HEK293 (cell line): ENCODE measurements at regions not wholly inside any gene's neighbourhood (a gene's known extent, or its start where the extent isn't known, plus 50 kb on each side); places are given as distances from the start of the nearest gene placed in this dataset.
A peak's percentile ranks its signal among the peaks of the same experiment; 100 is the strongest.

Source experiments
- CTCF ChIA-PET: fragments of 350-600 bp; formaldehyde crosslinking; extraction: SDS; loops from one replicate; lab custom pipeline; 2021; ENCODE audit warnings: antibody characterized with exemption; lab: Yijun Ruan, JAX
- POLR2A ChIA-PET: fragments of 300-600 bp; formaldehyde crosslinking; extraction: SDS; loops from one replicate; lab custom pipeline; 2020; ENCODE audit warnings: antibody characterized with exemption, inconsistent platforms; lab: Yijun Ruan, JAX
- H3K27ac ChIP-seq: fragments of 200-500 bp; sonication (Bioruptor generic); 2 replicates; pipeline ENCODE4 v1.5.1; 2014; ENCODE audit warnings: low read depth, low read length, control low read depth, inconsistent platforms; ENCODE audit errors: extremely low read depth
- H3K36me3 ChIP-seq, 2 experiments: fragments of 200-500 bp in 1 of 2; sonication (Bioruptor generic) in 1 of 2; 1 replicate in 1 of 2; 2 replicates in 1 of 2; pipeline ENCODE4 v1.5.1; 2014 to 2017; ENCODE audit warnings: inconsistent platforms in 2 of 2, low read length in 2 of 2; ENCODE audit not compliant: control insufficient read depth in 2 of 2, insufficient read depth in 1 of 2
- H3K4me1 ChIP-seq: fragments of 200-500 bp; sonication (Bioruptor generic); 2 replicates; pipeline ENCODE4 v1.5.1; 2014; ENCODE audit warnings: mild to moderate bottlenecking, low read length, inconsistent platforms; ENCODE audit not compliant: control insufficient read depth, insufficient read depth
- H3K4me3 ChIP-seq: 2 replicates; pipeline ENCODE4 v1.5.1; 2011; ENCODE audit warnings: low read depth, mild to moderate bottlenecking, control low read depth, low read length, moderate library complexity
- H3K9me3 ChIP-seq: fragments of 200-500 bp; sonication (Bioruptor generic); 2 replicates; pipeline ENCODE4 v1.5.1; 2014; ENCODE audit warnings: low read depth, low read length, inconsistent platforms; ENCODE audit not compliant: control insufficient read depth, insufficient read depth
- BCL6B ChIP-seq: fragments of 450-650 bp; formaldehyde crosslinking; IDR thresholded peaks from 2 replicates; pipeline ENCODE4 v1.5.1; 2017; ENCODE audit warnings: missing biosample characterization, missing genetic modification characterization
- KLF7 ChIP-seq: fragments of 450-650 bp; formaldehyde crosslinking; IDR thresholded peaks from 2 replicates; pipeline ENCODE4 v1.5.1; 2016; ENCODE audit warnings: missing biosample characterization, missing genetic modification characterization, borderline replicate concordance
- KLF8 ChIP-seq: fragments of 450-650 bp; formaldehyde crosslinking; IDR thresholded peaks from 2 replicates; pipeline ENCODE4 v1.5.1; 2016; ENCODE audit warnings: missing biosample characterization, missing genetic modification characterization
- PRDM1 ChIP-seq: fragments of 450-650 bp; formaldehyde crosslinking; IDR thresholded peaks from 2 replicates; pipeline ENCODE4; 2016; ENCODE audit warnings: missing biosample characterization, missing genetic modification characterization
- RBAK ChIP-seq: fragments of 450-650 bp; formaldehyde crosslinking; IDR thresholded peaks from 2 replicates; pipeline ENCODE4 v1.5.1; 2016; ENCODE audit warnings: missing biosample characterization, missing genetic modification characterization
- SETDB1 ChIP-seq: IDR thresholded peaks from one replicate; pipeline ENCODE4 v1.6.1; 2017; ENCODE audit warnings: mild to moderate bottlenecking, low read length, moderate library complexity, mixed read lengths; ENCODE audit not compliant: insufficient read length
- WT1 ChIP-seq: fragments of 450-650 bp; formaldehyde crosslinking; IDR thresholded peaks from 2 replicates; pipeline ENCODE4 v1.5.1; 2016; ENCODE audit warnings: missing biosample characterization, missing genetic modification characterization
- ZFHX2 ChIP-seq: fragments of 450-650 bp; formaldehyde crosslinking; conservative IDR thresholded peaks from 2 replicates; pipeline ENCODE4 v1.5.1; 2016; ENCODE audit warnings: missing biosample characterization, missing genetic modification characterization
- ZNF26 ChIP-seq: fragments of 450-650 bp; formaldehyde crosslinking; IDR thresholded peaks from 2 replicates; pipeline ENCODE4 v1.5.1; 2016; ENCODE audit warnings: missing biosample characterization, missing genetic modification characterization
- ZNF324 ChIP-seq: fragments of 450-650 bp; formaldehyde crosslinking; IDR thresholded peaks from 2 replicates; pipeline ENCODE4 v1.5.1; 2016; ENCODE audit warnings: missing biosample characterization, missing genetic modification characterization
- ZNF341 ChIP-seq: fragments of 450-650 bp; formaldehyde crosslinking; IDR thresholded peaks from 2 replicates; pipeline ENCODE4; 2016; ENCODE audit warnings: low read depth, missing biosample characterization, missing genetic modification characterization
- ZNF513 ChIP-seq: fragments of 450-650 bp; IDR thresholded peaks from 2 replicates; pipeline ENCODE4 v1.5.1; 2018; ENCODE audit warnings: missing biosample characterization, missing genetic modification characterization
- ZNF530 ChIP-seq: fragments of 450-650 bp; formaldehyde crosslinking; IDR thresholded peaks from 2 replicates; pipeline ENCODE4 v1.5.1; 2016; ENCODE audit warnings: low read depth, missing biosample characterization, missing genetic modification characterization
- ZNF548 ChIP-seq: fragments of 450-650 bp; formaldehyde crosslinking; IDR thresholded peaks from 2 replicates; pipeline ENCODE4 v1.5.1; 2016; ENCODE audit warnings: missing biosample characterization, missing genetic modification characterization
- ZNF596 ChIP-seq: fragments of 450-650 bp; IDR thresholded peaks from 2 replicates; pipeline ENCODE4 v1.5.0; 2018; ENCODE audit warnings: missing biosample characterization, mild to moderate bottlenecking, missing genetic modification characterization, moderate library complexity
- ZNF610 ChIP-seq: fragments of 450-650 bp; formaldehyde crosslinking; IDR thresholded peaks from 2 replicates; pipeline ENCODE4 v1.5.1; 2016; ENCODE audit warnings: missing biosample characterization, missing genetic modification characterization, borderline replicate concordance
- ZNF747 ChIP-seq: fragments of 450-650 bp; formaldehyde crosslinking; IDR thresholded peaks from 2 replicates; pipeline ENCODE4 v1.5.1; 2016; ENCODE audit warnings: missing biosample characterization, missing genetic modification characterization
- ZXDB ChIP-seq: fragments of 450-650 bp; formaldehyde crosslinking; IDR thresholded peaks from 2 replicates; pipeline ENCODE4 v1.5.1; 2016; ENCODE audit warnings: missing biosample characterization, missing genetic modification characterization
- TF ChIP-seq, protein P1 (sequence below): fragments of 450-650 bp; formaldehyde crosslinking; IDR thresholded peaks from 2 replicates; pipeline ENCODE4 v1.5.1; 2016; ENCODE audit warnings: missing biosample characterization, missing genetic modification characterization
- TF ChIP-seq, protein P2 (sequence below): fragments of 450-650 bp; formaldehyde crosslinking; IDR thresholded peaks from 2 replicates; pipeline ENCODE4 v1.5.1; 2017; ENCODE audit warnings: missing biosample characterization, missing genetic modification characterization
- TF ChIP-seq, protein P3 (sequence below): fragments of 450-650 bp; formaldehyde crosslinking; IDR thresholded peaks from 2 replicates; pipeline ENCODE4 v1.5.1; 2016; ENCODE audit warnings: missing biosample characterization, missing genetic modification characterization

GRCh38 chr3:72155391-72156064 lies 370.6 kb upstream of the PROK2 start:
- no peaks in the 10 kb centered on the region for H3K9me3 ChIP-seq
- no peak overlapping the region; the same call in 1 of the 2 replicates for H3K27ac ChIP-seq
- H3K4me3 ChIP-seq = no peak overlapping the region
- TF ChIP-seq ZNF513 (tag by site-specific recombination) (no peak), WT1 (peak; percentile 34; the same call in 1 of the 2 replicates), ZXDB (tag by site-specific recombination) (no peak), ZNF341 (tag by site-specific recombination) (peak; percentile 89), BCL6B (no peak), ZNF548 (tag by site-specific recombination) (no peak), RBAK (tag by site-specific recombination) (no peak), ZNF747 (tag by site-specific recombination) (no peak), ZFHX2 (peak; percentile 46), ZNF26 (no peak), ZNF610 (tag by site-specific recombination) (no peak), ZNF596 (tag by site-specific recombination) (no peak), KLF7 (tag by site-specific recombination) (no peak)
- TF ChIP-seq, protein P1, sequence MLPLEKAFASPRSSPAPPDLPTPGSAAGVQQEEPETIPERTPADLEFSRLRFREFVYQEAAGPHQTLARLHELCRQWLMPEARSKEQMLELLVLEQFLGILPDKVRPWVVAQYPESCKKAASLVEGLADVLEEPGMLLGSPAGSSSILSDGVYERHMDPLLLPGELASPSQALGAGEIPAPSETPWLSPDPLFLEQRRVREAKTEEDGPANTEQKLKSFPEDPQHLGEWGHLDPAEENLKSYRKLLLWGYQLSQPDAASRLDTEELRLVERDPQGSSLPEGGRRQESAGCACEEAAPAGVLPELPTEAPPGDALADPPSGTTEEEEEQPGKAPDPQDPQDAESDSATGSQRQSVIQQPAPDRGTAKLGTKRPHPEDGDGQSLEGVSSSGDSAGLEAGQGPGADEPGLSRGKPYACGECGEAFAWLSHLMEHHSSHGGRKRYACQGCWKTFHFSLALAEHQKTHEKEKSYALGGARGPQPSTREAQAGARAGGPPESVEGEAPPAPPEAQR = no peak
- POLR2A ChIA-PET = no interaction called here
- H3K4me1 ChIP-seq = peaks cover 10% of the 10 kb centered on the region; the same call in 1 of the 2 replicates
- no peaks in the 10 kb centered on the region for H3K36me3 ChIP-seq
- CTCF ChIA-PET = no interaction called here

GRCh38 chr3:72154391-72155335 lies 369.7 kb upstream of the PROK2 start:
- CTCF ChIA-PET = interaction anchor here (0.7 kb wide), 1 partner anchor 31 kb away, joined by 3 read pairs; no protein-coding TSS in a partner anchor
- Histone ChIP-seq H3K36me3 (no peaks in the 10 kb centered on the region), H3K4me1 (peaks cover 10% of the 10 kb centered on the region; the same call in 1 of the 2 replicates), H3K9me3 (no peaks in the 10 kb centered on the region), H3K4me3 (no peak overlapping the region), H3K27ac (no peak overlapping the region)
- POLR2A ChIA-PET = no interaction called here
- TF ChIP-seq PRDM1 (tag by site-specific recombination) = peak; percentile 62; the same call in 1 of the 2 replicates
- TF ChIP-seq, protein P2, sequence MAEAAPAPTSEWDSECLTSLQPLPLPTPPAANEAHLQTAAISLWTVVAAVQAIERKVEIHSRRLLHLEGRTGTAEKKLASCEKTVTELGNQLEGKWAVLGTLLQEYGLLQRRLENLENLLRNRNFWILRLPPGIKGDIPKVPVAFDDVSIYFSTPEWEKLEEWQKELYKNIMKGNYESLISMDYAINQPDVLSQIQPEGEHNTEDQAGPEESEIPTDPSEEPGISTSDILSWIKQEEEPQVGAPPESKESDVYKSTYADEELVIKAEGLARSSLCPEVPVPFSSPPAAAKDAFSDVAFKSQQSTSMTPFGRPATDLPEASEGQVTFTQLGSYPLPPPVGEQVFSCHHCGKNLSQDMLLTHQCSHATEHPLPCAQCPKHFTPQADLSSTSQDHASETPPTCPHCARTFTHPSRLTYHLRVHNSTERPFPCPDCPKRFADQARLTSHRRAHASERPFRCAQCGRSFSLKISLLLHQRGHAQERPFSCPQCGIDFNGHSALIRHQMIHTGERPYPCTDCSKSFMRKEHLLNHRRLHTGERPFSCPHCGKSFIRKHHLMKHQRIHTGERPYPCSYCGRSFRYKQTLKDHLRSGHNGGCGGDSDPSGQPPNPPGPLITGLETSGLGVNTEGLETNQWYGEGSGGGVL (tag by site-specific recombination) = peak; percentile 66
- TF ChIP-seq, protein P3, sequence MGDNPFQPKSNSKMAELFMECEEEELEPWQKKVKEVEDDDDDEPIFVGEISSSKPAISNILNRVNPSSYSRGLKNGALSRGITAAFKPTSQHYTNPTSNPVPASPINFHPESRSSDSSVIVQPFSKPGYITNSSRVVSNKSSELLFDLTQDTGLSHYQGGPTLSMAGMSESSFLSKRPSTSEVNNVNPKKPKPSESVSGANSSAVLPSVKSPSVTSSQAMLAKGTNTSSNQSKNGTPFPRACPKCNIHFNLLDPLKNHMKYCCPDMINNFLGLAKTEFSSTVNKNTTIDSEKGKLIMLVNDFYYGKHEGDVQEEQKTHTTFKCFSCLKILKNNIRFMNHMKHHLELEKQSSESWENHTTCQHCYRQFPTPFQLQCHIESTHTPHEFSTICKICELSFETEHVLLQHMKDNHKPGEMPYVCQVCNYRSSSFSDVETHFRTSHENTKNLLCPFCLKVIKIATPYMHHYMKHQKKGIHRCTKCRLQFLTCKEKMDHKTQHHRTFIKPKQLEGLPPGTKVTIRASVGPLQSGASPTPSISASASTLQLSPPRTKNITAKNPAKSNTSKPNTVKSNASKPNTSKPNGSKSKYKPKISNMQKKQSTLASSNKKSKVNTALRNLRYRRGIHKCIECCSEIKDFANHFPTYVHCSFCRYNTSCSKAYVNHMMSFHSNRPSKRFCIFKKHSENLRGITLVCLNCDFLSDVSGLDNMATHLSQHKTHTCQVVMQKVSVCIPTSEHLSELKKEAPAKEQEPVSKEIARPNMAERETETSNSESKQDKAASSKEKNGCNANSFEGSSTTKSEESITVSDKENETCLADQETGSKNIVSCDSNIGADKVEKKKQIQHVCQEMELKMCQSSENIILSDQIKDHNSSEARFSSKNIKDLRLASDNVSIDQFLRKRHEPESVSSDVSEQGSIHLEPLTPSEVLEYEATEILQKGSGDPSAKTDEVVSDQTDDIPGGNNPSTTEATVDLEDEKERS = peak; percentile 59; the same call in 1 of the 2 replicates
- TF ChIP-seq ZNF530 (tag by site-specific recombination) = no peak
- peak; percentile 24; the same call in 1 of the 2 replicates for TF ChIP-seq KLF8 (tag by site-specific recombination)
- peak; percentile 85 for TF ChIP-seq SETDB1
- TF ChIP-seq ZNF324 = no peak; the same call in 1 of the 2 replicates
- TF ChIP-seq ZNF596 (tag by site-specific recombination) = peak; percentile 51; the same call in 1 of the 2 replicates
